Activated naive CD8-positive, alpha-beta T cell (primary cell): ENCODE measurements at regions not wholly inside any gene's neighbourhood (a gene's known extent, or its start where the extent isn't known, plus 50 kb on each side); places are given as distances from the start of the nearest gene placed in this dataset.
"Not testable (repeated sequence)": the region's sequence is repeated elsewhere in the genome, so short reads cannot be mapped to it uniquely, and the experiment has no call there.

Source experiments
- H3K27ac Mint-ChIP-seq: one replicate; pipeline ENCODE4 v1.8.0; 2021; ENCODE audit warnings: mixed read lengths
- H3K27me3 Mint-ChIP-seq: one replicate; pipeline ENCODE4 v1.8.0; 2021; ENCODE audit warnings: mixed read lengths
- H3K36me3 Mint-ChIP-seq: one replicate; pipeline ENCODE4 v1.8.0; 2021; ENCODE audit warnings: mixed read lengths
- H3K4me1 Mint-ChIP-seq: one replicate; pipeline ENCODE4 v1.8.0; 2021; ENCODE audit warnings: low read depth, mixed read lengths
- H3K4me3 Mint-ChIP-seq: one replicate; pipeline ENCODE4 v1.8.0; 2021; ENCODE audit warnings: mild to moderate bottlenecking, mixed read lengths
- H3K9me3 Mint-ChIP-seq: one replicate; pipeline ENCODE4 v1.8.0; 2021; ENCODE audit warnings: low read depth, mixed read lengths

- not testable (repeated sequence) for H3K4me3 Mint-ChIP-seq, H3K27ac Mint-ChIP-seq, H3K36me3 Mint-ChIP-seq, H3K4me1 Mint-ChIP-seq, H3K9me3 Mint-ChIP-seq, H3K27me3 Mint-ChIP-seq
Observed at GRCh38 chr6:115834542-115834941, 226.1 kb downstream of the FRK start.

DNA sequence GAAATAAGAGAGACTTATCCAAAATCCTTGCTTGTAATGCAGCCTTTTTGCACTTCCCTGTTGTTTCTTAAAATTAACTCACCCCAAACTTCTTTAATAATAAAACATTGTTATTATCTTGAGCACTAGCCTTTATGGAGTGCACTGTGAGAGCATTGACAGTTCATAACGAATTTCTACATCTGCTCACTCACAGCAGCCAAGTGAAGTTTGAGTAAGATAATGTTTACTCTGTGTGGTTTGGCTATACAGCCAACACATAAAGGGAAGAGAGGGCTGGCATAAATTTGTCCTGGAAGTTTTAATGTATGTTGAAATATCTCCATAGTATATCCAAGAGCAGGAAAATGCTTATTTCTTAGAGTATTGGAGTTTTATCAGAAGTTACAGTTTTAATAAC, 227.9 kb downstream of the FRK start:
- no peak overlapping the region for H3K4me3 Mint-ChIP-seq
- no peaks in the 10 kb centered on the region for H3K36me3 Mint-ChIP-seq
- H3K27me3 Mint-ChIP-seq, result no peaks in the 10 kb centered on the region
- peaks cover 3% of the 10 kb centered on the region for H3K9me3 Mint-ChIP-seq
- H3K4me1 Mint-ChIP-seq, result no peaks in the 10 kb centered on the region
- H3K27ac Mint-ChIP-seq, result no peak overlapping the region

GRCh38 chr6:115832186-115832585, 228.5 kb downstream of the FRK start:
- Mint-ChIP-seq H3K9me3 (no peaks in the 10 kb centered on the region), H3K4me3 (no peak overlapping the region), H3K36me3 (no peaks in the 10 kb centered on the region), H3K27me3 (no peaks in the 10 kb centered on the region), H3K27ac (no peak overlapping the region), H3K4me1 (no peaks in the 10 kb centered on the region)

DNA sequence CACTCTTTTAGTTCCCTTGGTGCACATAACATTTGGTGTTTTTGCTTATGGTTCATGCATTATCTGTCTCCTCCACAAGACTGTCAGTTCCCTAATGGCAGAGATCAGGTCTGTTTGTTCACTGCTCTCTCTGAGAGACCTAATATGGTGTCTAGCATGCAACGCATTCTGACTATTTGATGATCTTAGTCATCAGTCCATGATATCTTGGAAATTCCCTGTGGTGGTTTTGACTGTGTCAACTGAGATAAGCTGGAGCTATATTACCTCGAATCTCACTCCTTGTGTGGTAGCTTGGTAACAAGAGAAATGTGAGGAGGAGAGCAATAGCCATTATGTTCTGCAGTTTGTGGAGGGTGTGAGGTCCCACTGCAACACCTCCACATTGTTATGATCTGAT, 229.8 kb downstream of the FRK start:
- no peaks in the 10 kb centered on the region for H3K27me3 Mint-ChIP-seq
- H3K9me3 Mint-ChIP-seq, result no peaks in the 10 kb centered on the region
- no peak overlapping the region for H3K27ac Mint-ChIP-seq
- no peak overlapping the region for H3K4me3 Mint-ChIP-seq
- H3K4me1 Mint-ChIP-seq, result no peaks in the 10 kb centered on the region
- H3K36me3 Mint-ChIP-seq, result no peaks in the 10 kb centered on the region

- peaks cover 7% of the 10 kb centered on the region for H3K9me3 Mint-ChIP-seq
- H3K27me3 Mint-ChIP-seq, result no peaks in the 10 kb centered on the region
- no peaks in the 10 kb centered on the region for H3K36me3 Mint-ChIP-seq
- no peak overlapping the region for H3K27ac Mint-ChIP-seq
- no peak overlapping the region for H3K4me3 Mint-ChIP-seq
- H3K4me1 Mint-ChIP-seq, result no peaks in the 10 kb centered on the region
Observed at GRCh38 chr6:115821798-115822197, 238.9 kb downstream of the FRK start.

DNA sequence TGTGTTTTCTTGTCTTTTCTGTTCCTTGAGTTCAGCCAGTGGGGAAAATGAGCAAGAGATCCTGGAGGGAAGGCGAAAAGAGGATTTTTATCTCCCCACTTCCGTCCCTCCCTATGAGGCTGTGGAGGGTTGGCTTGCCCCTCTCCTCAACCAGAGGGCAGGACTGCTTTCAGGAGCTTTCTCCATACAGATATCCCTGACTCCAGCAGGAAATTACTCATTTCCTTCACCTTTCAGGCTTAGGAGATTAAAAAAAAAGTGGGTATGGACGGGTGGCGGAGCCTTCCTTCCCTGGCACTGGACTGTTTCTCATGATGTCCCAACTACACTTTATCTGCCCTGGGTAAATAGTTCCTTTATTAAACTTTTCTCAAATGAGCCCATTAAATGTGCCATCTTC, 241.2 kb downstream of the FRK start:
- Mint-ChIP-seq H3K4me1 (no peaks in the 10 kb centered on the region), H3K27ac (no peak overlapping the region), H3K9me3 (peaks cover 7% of the 10 kb centered on the region), H3K36me3 (no peaks in the 10 kb centered on the region), H3K4me3 (no peak overlapping the region), H3K27me3 (no peaks in the 10 kb centered on the region)

- H3K36me3 Mint-ChIP-seq, result no peaks in the 10 kb centered on the region
- no peak overlapping the region for H3K4me3 Mint-ChIP-seq
- no peak overlapping the region for H3K27ac Mint-ChIP-seq
- peaks cover 7% of the 10 kb centered on the region for H3K9me3 Mint-ChIP-seq
- H3K27me3 Mint-ChIP-seq, result no peaks in the 10 kb centered on the region
- no peaks in the 10 kb centered on the region for H3K4me1 Mint-ChIP-seq
Observed at GRCh38 chr6:115817161-115817560, 243.5 kb downstream of the FRK start.

DNA sequence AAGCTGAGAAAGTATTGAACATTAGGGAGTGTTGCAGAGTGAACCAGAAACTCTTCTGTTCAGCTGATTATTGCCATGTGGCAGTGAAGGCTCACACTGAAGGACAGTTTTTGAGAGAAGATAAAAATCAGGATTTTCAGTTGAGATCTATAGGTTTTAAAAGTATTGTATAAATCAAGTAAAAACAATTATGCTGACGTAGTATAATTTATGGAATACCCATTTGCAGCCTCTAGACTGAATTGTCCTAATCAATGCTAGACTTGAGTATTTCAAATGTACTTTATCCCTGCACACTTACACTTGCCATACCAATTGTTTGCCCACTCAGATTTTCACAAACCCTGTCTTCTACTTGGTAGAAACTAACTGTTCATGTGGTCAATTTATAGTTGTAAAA, 245.8 kb downstream of the FRK start:
- H3K36me3 Mint-ChIP-seq, result no peaks in the 10 kb centered on the region
- no peak overlapping the region for H3K27ac Mint-ChIP-seq
- no peak overlapping the region for H3K4me3 Mint-ChIP-seq
- H3K9me3 Mint-ChIP-seq, result peaks cover 7% of the 10 kb centered on the region
- H3K4me1 Mint-ChIP-seq, result no peaks in the 10 kb centered on the region
- no peaks in the 10 kb centered on the region for H3K27me3 Mint-ChIP-seq

GRCh38 chr6:115811541-115811940, 249.2 kb downstream of the FRK start:
- no peak overlapping the region for H3K27ac Mint-ChIP-seq
- no peaks in the 10 kb centered on the region for H3K36me3 Mint-ChIP-seq
- no peaks in the 10 kb centered on the region for H3K9me3 Mint-ChIP-seq
- no peaks in the 10 kb centered on the region for H3K4me1 Mint-ChIP-seq
- H3K4me3 Mint-ChIP-seq, result no peak overlapping the region
- no peaks in the 10 kb centered on the region for H3K27me3 Mint-ChIP-seq

DNA sequence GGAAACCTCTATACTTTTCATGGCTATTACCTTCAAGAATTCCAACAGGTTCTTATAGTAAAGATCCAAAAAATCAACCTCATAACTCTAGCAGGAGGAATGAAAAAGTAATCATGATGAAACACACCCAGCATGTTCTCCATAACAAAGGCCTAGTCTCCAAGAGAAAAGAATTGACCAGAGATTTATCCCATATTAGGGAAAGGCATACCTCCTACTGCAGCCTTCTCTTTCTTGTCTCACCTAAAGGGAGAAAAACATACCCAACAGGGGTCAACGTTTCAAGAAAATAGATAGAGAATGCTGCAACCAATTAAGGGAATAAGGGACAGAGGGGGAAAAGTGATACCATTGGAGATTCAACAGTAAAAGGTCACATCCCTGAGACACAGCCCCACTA, 262.5 kb downstream of the FRK start:
- Mint-ChIP-seq H3K27ac (no peak overlapping the region), H3K9me3 (no peaks in the 10 kb centered on the region), H3K4me3 (no peak overlapping the region), H3K27me3 (no peaks in the 10 kb centered on the region), H3K36me3 (no peaks in the 10 kb centered on the region), H3K4me1 (no peaks in the 10 kb centered on the region)

DNA sequence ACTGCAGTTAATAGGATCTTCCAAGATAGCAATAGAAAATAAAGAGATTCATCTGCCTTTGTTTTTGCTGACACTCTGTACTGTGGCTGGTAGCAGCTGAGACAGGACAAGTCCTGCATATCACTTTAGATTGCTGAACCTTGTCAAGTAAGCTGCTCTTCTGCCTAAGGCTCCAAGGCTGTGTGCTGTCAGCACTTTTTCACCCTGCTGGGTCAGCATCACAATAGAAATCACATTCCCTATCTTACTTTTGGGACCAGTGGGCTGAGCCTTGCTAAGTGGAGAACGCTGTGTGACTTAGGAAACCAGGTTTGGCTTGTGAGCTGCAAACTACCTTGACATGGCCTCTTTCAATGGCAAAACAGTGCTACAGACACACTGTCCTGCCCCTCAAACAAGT, 263.9 kb downstream of the FRK start:
- Mint-ChIP-seq H3K4me3 (no peak overlapping the region), H3K36me3 (no peaks in the 10 kb centered on the region), H3K9me3 (no peaks in the 10 kb centered on the region), H3K27me3 (no peaks in the 10 kb centered on the region), H3K4me1 (no peaks in the 10 kb centered on the region), H3K27ac (no peak overlapping the region)

DNA sequence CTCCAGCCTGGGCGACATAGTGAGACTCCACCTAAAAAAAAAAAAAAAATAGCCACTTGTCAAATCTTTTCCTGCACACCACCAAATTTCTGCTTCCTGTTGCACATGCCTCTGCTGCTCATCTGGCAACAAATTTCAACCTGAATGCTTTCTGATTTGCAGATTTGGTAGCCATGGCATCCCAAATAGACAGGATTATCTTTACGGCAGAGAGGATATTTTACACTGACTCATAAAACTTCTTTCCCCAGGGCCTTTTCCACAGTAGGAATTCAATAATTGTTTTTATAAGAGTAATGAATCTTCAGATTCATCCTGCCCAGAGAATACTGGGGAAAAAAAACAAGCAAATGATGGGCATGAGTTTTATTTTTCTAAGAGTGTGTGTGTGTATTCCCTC, 264.6 kb downstream of the FRK start:
- Mint-ChIP-seq H3K4me3 (no peak overlapping the region), H3K27me3 (no peaks in the 10 kb centered on the region), H3K9me3 (no peaks in the 10 kb centered on the region), H3K4me1 (no peaks in the 10 kb centered on the region), H3K36me3 (no peaks in the 10 kb centered on the region), H3K27ac (no peak overlapping the region)

GRCh38 chr6:115783402-115784061, 277.2 kb downstream of the FRK start:
- no peak overlapping the region for H3K4me3 Mint-ChIP-seq
- H3K4me1 Mint-ChIP-seq, result no peaks in the 10 kb centered on the region
- H3K27me3 Mint-ChIP-seq, result no peaks in the 10 kb centered on the region
- H3K9me3 Mint-ChIP-seq, result no peaks in the 10 kb centered on the region
- H3K36me3 Mint-ChIP-seq, result no peaks in the 10 kb centered on the region
- H3K27ac Mint-ChIP-seq, result no peak overlapping the region

DNA sequence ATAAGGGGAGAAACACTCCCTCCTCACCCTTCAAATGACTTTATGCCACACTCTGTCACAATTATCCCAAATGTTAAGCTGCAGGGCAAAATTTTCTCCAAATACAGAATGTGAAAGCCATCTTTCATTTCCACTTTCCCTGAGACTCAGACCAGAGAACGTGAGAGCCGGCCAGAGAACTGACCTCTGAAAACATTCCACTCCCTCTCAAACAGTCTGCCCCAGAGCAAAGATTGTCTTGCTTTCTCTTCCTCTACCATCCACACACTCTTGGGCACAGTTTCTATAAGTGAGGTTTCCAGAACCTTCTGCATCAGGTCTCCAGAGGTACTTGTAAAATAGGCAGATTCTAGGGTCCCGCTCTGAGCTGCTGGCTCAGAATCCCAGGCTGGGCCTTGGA, 278.1 kb downstream of the FRK start:
- Mint-ChIP-seq H3K36me3 (no peaks in the 10 kb centered on the region), H3K9me3 (no peaks in the 10 kb centered on the region)

DNA sequence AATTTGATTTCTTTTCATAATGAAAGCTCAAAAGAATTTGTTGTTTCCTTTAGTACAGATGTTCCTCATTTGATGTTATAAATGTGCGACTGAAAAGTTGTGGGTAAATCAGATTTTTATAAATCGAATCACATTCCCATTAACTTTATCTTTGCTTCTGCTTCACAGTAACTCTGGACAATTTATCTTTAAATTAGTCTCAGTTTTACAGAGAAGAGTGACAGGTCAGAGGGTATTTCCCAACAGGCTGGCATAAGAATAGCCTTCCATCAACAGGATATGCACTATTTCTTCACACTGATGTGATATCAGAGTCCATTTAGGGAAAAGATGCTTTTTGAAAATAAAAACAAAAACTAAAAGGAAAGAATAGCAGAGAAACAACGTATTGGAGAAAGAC, 286.9 kb downstream of the FRK start:
- Mint-ChIP-seq H3K36me3 (no peaks in the 10 kb centered on the region), H3K27me3 (peaks cover 2% of the 10 kb centered on the region), H3K4me3 (no peak overlapping the region), H3K4me1 (no peaks in the 10 kb centered on the region), H3K27ac (no peak overlapping the region), H3K9me3 (no peaks in the 10 kb centered on the region)

More for the DNA sequence above, 278.1 kb downstream of the FRK start:
- Mint-ChIP-seq H3K27ac (no peak overlapping the region), H3K4me1 (no peaks in the 10 kb centered on the region), H3K4me3 (no peak overlapping the region), H3K27me3 (no peaks in the 10 kb centered on the region)

DNA sequence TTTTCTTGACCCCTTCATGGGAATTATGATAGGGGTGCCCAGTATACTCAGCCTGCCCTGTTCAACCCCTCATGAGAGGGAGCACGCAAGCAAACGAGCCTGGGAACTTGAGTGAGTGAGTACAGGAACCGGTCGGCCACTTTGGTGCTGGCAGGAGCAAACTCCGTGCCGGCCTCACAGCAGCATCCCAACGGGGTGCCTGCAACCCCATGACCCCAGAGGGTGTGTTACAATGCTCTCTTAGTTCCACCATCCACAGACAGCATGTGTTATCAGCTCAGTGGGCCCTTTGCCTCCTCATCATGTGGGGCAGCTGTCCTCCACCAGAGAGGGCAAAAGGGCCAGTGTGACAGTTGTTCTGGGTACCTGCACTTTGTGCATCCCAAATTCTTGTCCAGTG, 289.8 kb downstream of the FRK start:
- H3K9me3 Mint-ChIP-seq, result no peaks in the 10 kb centered on the region
- H3K36me3 Mint-ChIP-seq, result no peaks in the 10 kb centered on the region
- H3K27me3 Mint-ChIP-seq, result peaks cover 2% of the 10 kb centered on the region
- H3K27ac Mint-ChIP-seq, result no peak overlapping the region
- no peak overlapping the region for H3K4me3 Mint-ChIP-seq
- no peaks in the 10 kb centered on the region for H3K4me1 Mint-ChIP-seq
